ELR (cell line): ENCODE measurements at regions not wholly inside any gene's neighbourhood (a gene's known extent, or its start where the extent isn't known, plus 50 kb on each side); places are given as distances from the start of the nearest gene placed in this dataset.
A peak's percentile ranks its signal among the peaks of the same experiment; 100 is the strongest.

Experiments used
- DNase-seq: peaks from one replicate; pipeline ENCODE4 v3.0.0-alpha.2; 2015; ENCODE audit warnings: low read depth

DNA sequence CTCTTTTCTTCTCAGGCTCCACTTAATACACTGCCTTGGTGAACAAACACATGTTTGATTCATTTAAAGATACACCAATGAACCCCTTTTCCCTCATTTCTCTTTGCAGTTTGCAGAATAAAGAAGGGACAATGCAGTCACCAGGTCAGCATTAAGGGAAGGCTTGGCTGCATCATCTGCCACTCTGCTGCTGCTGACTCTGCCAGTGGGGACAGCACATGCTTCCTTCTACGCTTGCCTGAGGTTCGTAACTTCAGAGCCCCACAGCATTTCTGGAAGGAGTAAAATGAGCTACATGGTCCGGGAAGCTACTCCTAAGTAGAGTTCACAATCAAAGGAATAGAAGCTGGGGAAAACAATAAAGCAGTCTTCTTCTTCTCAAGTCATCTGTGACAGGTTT is 178.9 kb upstream of the GATB start:
- no peak for DNase-seq

- DNase-seq: no peak
Observed at GRCh38 chr4:151935411-151935810, 174.6 kb upstream of the GATB start.

DNA sequence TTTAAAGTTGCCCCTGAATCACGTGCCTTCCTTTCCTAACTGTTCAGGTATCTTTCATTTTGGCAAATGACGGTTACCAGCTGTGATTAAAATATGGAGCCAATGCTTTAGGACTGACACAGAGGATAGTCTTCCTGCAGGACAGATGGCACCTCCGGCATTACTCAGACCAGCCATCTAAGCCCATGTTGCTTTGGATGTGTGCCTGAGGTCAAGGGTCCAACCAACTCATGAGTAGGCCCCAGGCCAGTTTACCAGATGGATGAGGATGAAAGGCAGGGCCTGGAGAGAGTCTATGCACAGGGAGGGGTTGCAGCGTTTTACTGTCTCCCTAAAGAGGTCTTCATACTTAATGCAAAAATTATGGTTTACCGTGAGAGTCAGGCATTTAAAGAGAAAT is 174.0 kb upstream of the GATB start:
- peak; percentile 54 for DNase-seq

DNA sequence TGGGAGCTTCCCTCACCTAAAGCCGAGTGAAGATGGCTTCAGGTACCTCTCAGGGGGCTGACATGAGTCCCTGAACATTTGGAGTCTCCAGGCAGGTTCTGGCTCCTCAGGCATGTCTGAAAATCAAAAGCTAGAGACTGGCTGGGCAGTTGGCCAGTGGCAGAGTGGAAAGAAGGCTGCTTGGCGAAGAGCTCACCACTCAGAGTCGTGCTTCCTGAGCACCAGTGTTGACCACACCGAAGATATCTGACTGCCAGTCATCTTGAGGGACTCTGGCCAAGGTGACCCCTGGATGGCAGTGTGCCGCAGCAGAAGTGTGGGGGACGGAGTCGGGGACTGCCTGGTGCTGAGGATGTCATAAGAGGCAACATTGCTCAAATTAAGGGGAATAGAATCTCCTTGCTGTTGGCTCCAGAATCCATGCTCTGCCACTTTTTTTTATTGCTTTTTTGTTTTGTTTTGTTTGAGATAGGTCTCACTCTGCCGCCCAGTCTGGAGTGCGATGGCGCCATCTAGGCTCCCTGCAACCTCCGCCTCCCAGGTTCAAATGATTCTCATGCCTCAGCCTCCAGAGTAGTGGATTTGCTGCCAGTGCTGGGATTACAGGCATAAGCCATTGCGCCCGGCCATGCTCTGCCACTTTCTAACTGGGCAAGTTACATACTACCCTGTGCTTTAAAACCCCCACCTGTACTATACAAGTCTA is 172.5 kb upstream of the GATB start:
- no peak for DNase-seq

GRCh38 chr4:151931563-151931962 is 170.8 kb upstream of the GATB start:
- no peak for DNase-seq

DNA sequence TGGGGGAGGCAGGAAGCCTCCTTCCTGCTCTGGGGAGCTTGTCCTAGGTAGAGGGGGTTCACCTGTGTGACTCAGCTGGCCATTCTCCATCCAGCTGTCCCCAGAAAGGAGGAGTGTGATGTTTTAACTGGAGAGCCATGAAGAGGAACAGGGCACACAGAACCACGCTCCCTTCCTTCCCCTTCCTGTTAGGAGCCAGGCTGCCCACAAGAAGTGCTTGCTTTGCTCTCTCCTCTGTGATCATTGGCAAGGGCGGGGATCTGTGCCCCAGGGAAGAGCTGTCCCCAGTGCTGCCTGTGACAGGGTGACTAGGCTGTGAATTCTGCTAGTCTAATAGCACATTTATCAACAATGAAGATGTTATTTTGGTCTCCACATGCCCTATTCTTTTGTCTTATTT is 169.6 kb upstream of the GATB start:
- DNase-seq: no peak

- DNase-seq: no peak
Observed at GRCh38 chr4:151928112-151928511, 167.3 kb upstream of the GATB start.

DNA sequence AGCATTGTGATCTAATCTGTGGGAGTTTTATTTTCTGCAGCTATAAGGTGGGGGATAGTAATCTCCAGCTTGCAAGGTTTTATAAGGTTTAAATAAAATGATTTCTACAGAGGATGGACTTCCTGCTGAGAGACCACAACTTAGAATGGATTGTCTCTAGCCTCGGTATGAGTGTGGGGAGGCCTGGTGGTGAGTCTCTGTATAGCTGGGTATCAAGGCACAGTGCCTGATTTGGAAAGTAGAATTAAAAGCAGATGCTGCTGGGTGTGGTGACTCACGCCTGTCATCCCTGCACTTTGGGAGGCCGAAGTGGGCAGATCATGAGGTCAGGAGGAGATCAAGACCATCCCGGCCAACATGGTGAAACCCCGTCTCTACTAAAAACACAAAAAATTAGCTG is 162.0 kb upstream of the GATB start:
- DNase-seq: peak; percentile 53

DNA sequence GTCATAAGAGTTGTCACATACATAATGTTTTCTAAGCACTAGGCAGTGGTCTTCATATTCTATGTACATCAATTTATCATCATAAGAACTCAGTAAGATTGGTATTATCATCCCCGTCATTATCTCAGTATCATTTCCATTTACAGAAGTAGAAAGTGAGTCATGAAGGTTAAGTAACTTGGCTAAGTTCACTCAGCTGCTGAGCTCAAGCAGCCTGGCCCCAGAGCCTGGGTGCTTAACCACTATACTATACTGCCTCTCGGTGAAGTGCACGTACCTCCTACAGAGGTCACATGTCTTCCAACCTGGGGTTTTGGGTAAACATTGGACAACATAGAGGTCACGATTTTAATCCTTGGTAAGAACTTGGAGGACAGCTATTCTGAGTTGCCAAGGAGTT is 161.5 kb upstream of the GATB start:
- DNase-seq: peak; percentile 71

DNA sequence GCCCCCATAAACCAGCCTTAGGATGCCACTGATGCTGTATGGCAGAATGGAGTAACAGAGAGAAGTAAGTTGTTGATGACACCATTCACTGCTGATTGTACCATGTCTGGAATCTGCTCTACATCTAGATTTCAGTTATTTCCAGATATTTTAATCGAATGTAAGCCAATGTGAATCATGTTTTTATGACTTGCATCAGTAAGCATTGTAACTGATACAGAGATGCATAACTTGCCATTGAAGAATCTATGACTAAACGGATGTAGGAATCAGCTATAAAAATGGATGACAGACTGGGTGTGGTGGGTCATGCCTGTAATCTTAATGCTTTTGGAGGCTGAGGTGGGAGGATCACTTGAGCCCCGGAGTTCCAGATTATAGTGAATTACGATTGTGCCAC is 161.0 kb upstream of the GATB start:
- peak; percentile 89 for DNase-seq

GRCh38 chr4:151921386-151921785 is 160.6 kb upstream of the GATB start:
- DNase-seq: peak; percentile 81

- DNase-seq: no peak
Observed at GRCh38 chr4:151917145-151917734, 156.4 kb upstream of the GATB start.

DNA sequence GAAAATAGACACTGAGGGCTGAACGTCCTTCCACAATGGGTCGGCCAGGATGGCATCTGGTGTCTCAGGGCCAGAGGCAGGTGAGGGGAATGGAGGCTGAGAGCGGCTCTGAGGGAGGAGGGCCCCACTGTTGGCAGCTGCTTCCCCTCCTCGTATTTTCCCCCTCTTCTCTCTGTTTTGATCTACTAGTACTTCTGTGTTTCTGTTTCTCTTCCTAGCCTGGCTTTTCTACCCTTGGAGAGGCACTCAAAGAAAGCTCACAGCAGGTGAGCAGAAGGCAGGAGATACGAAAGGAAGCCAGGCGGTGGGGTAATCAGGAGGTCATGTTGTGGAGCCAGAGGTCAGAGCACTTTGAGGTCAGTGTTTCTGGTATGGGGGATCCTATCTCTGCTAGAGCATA is 151.8 kb upstream of the GATB start:
- DNase-seq: no peak

DNA sequence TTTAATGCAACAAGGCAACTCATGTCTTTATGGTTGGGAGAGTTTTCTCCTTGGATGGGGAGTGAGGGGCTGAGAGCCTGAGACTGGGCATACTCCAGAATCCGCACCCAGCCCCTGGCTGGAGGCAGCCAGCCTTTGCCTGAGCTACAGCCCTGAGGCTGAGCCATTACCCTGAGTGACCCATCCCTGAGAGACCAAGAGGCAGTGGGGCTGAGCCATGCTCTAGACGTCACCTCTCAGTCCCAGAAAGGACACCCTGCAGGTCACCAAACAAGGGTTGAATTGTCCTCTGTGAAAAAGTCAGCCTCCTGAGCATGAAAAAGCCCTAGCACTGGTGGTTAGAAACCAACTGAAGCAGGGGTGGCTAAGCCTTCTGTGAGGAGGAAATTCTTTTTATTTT is 151.2 kb upstream of the GATB start:
- DNase-seq: no peak

DNA sequence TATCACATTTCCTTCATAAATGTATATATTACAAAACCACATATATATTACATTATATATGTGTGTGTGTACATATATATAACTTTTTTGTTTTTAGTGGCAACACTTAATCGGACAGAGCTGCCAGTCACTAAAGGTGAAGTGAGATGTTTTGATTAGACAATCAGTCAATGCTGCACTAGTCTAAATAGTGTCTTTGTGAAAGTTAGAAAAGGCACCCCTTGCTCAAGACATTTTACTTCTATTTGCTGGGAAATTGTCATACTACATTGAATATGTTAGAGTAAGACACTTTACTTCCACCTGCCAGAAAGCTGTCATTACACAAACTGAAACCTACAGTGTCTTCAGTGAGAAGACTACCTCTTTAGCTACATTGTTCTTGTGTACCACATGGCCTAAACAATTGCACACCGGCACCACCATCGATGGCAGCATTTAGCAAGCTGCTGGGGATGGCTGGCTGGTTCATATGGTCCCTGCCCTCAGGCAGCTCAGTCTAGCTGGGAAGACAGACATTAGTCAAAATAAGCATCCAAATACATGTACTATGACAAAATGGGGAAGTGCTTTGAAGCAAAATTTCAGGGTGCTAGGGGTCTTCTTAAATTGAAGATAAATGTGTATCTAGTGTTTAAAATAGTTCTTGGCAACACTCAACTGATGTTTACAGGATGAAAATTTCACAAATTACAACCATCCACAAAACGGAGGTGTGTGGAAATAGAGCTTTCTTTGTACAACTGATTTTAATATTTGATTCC is 148.1 kb upstream of the GATB start:
- DNase-seq: no peak

DNA sequence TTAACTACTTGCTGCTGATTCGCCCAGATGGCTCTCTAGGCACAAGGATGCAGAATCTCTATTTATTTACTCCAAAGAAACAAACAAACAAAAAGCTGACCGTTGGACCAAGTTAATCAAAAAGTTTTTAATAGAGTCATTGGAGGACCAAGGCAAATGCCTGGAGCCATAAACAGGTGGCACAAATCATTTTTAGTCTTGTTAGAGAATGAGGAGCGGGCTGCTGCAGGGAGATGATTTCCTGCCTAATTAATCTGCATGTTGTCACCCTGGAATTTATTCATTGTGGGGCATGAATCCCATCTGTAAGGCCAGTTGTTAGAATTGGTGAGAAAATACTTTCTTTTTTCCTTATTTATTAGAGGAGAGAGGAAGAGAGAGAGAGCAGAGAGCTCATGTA is 147.4 kb upstream of the GATB start:
- no peak for DNase-seq

DNA sequence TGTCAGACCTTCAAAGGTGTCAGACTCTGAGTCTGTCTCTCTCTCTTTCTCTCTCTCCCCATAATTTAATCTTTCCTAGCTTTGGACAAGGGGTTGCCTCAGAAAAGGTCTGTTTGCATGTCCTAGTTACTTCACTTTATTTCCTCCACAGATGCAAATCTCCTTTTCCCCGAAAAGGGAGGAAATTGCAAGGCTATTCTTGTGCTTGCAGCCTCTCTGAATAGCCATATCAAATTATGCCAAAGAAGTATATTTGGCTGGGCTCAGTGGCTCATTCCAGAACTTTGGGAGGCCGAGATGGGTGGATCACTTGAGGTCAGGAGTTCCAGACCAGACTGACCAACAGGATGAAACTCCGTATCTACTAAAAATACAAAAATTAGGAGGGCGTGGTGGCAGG is 145.6 kb upstream of the GATB start:
- DNase-seq: no peak

DNA sequence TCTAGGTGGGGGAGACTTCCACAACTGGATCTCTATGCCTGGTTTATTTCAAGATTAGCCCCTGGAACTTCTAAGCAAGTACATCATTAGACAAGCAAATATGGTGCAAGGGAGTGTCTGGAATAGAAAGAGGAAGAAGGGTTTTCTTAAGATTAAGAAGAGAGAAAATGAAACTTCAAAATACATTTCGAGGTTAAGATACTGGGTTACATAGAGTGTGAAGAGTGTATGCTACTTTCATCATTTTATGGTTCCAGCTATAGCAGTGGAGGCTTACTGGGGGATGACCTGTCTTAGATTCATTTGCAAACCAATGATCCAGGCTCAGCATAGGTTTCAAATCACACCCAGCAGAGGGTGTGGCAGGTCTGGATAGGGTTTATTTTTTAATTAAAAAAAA is 144.4 kb upstream of the GATB start:
- no peak for DNase-seq

DNA sequence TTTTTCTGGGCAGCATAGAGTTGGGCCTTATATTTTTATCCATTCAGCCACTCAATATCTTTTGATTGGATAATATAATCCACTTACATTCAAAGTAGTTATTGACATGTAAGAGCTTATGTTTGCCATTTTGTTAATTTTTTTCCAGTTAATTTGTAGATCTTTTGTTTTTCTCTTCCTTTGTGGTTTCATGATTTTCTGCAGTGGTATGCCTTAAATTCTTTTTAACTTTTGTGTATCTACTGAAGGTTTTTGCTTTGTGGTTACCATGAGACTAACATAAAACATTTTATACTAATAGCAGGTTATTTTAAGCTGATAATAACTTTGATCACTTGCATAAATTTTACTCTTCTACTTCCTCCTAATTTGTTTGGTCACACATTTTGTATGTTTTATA is 140.8 kb upstream of the GATB start:
- no peak for DNase-seq

DNA sequence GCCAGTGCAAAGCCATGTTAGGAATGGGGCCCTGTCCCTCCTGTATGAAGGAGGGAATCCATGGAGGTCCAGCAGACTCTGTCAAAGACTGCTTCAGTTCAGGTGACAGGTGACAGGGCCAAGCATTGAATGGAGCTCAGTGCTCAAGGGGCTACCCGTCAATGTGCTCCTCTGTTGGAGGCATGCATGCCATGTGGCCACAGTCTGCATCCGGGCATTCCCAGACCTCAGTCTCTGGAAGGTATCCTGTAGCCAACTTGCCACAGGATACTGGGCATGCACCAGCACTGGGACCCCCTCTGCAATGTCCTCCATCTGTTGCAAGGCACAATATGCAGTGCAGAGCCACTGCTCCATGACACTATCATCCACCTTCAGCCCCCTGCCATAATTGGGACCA is 136.1 kb upstream of the GATB start:
- DNase-seq: no peak

- no peak for DNase-seq
Observed at GRCh38 chr4:151895671-151896070, 134.9 kb upstream of the GATB start.

GRCh38 chr4:151894246-151894645 is 133.4 kb upstream of the GATB start:
- DNase-seq: no peak

- DNase-seq: no peak
Observed at GRCh38 chr4:151888367-151888866, 127.6 kb upstream of the GATB start.
